ENCODE measurements at regions not wholly inside any gene's neighbourhood (a gene's known extent, or its start where the extent isn't known, plus 50 kb on each side); places are given as distances from the start of the nearest gene placed in this dataset.

DNA sequence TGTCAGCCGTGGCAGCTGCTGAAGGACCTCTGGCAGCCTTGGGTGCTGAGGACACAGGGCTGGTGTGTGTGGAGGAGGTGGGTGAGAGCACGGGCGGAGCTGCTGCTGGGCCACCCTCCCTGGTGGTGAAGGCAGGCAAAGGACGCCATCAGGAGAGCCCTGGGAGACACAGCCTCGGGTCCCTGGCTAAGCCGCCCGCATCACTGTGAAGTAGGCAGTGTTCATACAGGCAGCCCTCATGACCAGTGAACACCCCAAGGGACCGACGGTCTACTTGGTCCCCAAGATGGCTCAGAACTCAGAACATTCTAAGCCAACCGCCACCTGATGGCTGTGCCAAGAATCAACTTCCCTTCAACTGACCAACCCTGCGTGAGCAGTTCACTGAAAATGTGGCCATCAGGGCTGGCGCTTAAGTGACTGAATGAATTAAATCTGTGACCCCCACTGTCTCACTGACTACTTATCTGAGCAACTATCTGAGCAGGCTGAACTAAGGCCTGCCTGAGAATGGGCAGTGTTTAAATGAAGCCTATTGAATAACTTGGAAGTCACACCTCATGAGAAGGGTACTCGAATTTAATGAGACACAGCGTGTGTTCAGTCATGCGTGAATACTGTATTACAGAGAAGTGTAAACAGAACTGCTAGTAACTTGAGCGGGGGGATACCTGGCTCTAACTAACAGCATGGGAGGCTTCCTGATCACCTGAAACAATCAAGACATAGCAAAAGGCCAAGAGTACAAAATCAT lies 54.7 kb upstream of the SIMC1 start:
- H3K27me3 ChIP-seq (ENCODE audit: control insufficient read depth in 2 of 2, insufficient read depth in 2 of 2, low read length in 2 of 2) = no peaks in the 10 kb centered on the region
- no peak for FAIRE-seq
- ATAC-seq = peak; percentile 32
- TF ChIP-seq ARID3A (IDR thresholded peaks at IDR 0.05; ENCODE audit: borderline replicate concordance, low read depth, low read length) = no peak
- TF ChIP-seq ZKSCAN8 (CRISPR knock-in tag; IDR thresholded peaks at IDR 0.05) = 0 out of 2 replicates have a peak, but pooled peaks have one; percentile 36
- TF ChIP-seq, protein P1, sequence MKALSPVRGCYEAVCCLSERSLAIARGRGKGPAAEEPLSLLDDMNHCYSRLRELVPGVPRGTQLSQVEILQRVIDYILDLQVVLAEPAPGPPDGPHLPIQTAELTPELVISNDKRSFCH (CRISPR knock-in tag; IDR thresholded peaks at IDR 0.05) = no peak
- TF ChIP-seq, protein P1 (tag; IDR thresholded peaks at IDR 0.05) = 0 out of 2 replicates have a peak, but pooled peaks have one; percentile 24
- 0 out of 2 replicates have a peak, but pooled peaks have one; percentile 16 for TF ChIP-seq ZNF592 (IDR thresholded peaks at IDR 0.05)
- 0 out of 4 replicates have a peak, but pooled peaks of 1 of the 2 experiments have one; percentile 9 for TF ChIP-seq RAD21 (CRISPR knock-in tag; conservative IDR thresholded peaks at IDR 0.05 in 1 of 2, IDR thresholded peaks at IDR 0.05 in 1 of 2)
- TF ChIP-seq RBM39 (optimal IDR thresholded peaks at IDR 0.05; ENCODE audit: low read depth, low read length) = no peak
- TF ChIP-seq, protein P2, sequence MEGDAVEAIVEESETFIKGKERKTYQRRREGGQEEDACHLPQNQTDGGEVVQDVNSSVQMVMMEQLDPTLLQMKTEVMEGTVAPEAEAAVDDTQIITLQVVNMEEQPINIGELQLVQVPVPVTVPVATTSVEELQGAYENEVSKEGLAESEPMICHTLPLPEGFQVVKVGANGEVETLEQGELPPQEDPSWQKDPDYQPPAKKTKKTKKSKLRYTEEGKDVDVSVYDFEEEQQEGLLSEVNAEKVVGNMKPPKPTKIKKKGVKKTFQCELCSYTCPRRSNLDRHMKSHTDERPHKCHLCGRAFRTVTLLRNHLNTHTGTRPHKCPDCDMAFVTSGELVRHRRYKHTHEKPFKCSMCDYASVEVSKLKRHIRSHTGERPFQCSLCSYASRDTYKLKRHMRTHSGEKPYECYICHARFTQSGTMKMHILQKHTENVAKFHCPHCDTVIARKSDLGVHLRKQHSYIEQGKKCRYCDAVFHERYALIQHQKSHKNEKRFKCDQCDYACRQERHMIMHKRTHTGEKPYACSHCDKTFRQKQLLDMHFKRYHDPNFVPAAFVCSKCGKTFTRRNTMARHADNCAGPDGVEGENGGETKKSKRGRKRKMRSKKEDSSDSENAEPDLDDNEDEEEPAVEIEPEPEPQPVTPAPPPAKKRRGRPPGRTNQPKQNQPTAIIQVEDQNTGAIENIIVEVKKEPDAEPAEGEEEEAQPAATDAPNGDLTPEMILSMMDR (IDR thresholded peaks at IDR 0.05 in 2 of 3, conservative IDR thresholded peaks at IDR 0.05 in 1 of 3; ENCODE audit: insufficient read depth in 2 of 3, low read depth in 1 of 3, low read length in 3 of 3) = peak in 2 of 3 experiments; percentile 13 to 18; a peak in 1 of 6 replicates
- TF ChIP-seq HMBOX1 (IDR thresholded peaks at IDR 0.05) = 0 out of 2 replicates have a peak, but pooled peaks have one; percentile 24
- TF ChIP-seq PRMT5 (CRISPR knock-in tag; IDR thresholded peaks at IDR 0.05) = no peak

More for the DNA sequence above, 54.7 kb upstream of the SIMC1 start:
- Histone ChIP-seq H3K9me1 (ENCODE audit: control insufficient read depth, insufficient read depth, low read length) (no peaks in the 10 kb centered on the region), H3K4me1 (replicated peaks in 1 of 2; ENCODE audit: control insufficient read depth in 2 of 2, insufficient read depth in 2 of 2, low read length in 2 of 2) (peaks cover 13 to 19% of the 10 kb centered on the region in 2 experiments), H3K79me2 (ENCODE audit: control insufficient read depth, insufficient read depth, low read length) (peaks cover 14% of the 10 kb centered on the region; the same call in 1 of the 3 replicates), H3K4me3 (no peak overlapping the region; the same call in 1 of the 2 replicates), H4K20me1 (replicated peaks; ENCODE audit: control insufficient read depth, insufficient read depth, low read length) (no peaks in the 10 kb centered on the region), H3K36me3 (ENCODE audit: control insufficient read depth, insufficient read depth, low read length) (peaks cover 39% of the 10 kb centered on the region; the same call in 1 of the 3 replicates), H2AFZ (ENCODE audit: low read depth, low read length) (no peak overlapping the region), H3K9ac (ENCODE audit: insufficient read depth in 1 of 2, low read depth in 2 of 2, low read length in 2 of 2) (peak overlapping the region in 1 of 2 experiments; percentile 36; a peak in 1 of 4 replicates), H3K4me2 (ENCODE audit: insufficient read depth, low read length) (no peak overlapping the region), H3K9me3 (replicated peaks; ENCODE audit: control insufficient read depth, insufficient read depth, low read depth, low read length) (no peaks in the 10 kb centered on the region; the same call in 1 of the 2 replicates), H3K27ac (ENCODE audit: extremely low read depth, low read depth, low read length) (no peak overlapping the region; the same call in 2 of the 3 replicates)
- ChIA-PET CTCF (ENCODE audit: low intra/inter-chr PET ratio) (no interaction called here), POLR2A (no interaction called here)
- in situ Hi-C loops (cut with MboI) (no loop called here), intact Hi-C loops (cut with micrococcal nuclease) (no loop called here)
- no TSS peak for BruUV-seq (replicated peaks)
- 53% methylated on average over 15 of the region's 16 CpGs for WGBS (ENCODE audit: insufficient coverage, low coverage, missing lambda C conversion rate)
- DNase-seq (ENCODE audit: extremely low read depth in 1 of 4, low spot score in 3 of 4) = peak in 1 of 4 experiments; percentile 27
